IMR-90 (cell line): ENCODE measurements at regions not wholly inside any gene's neighbourhood (a gene's known extent, or its start where the extent isn't known, plus 50 kb on each side); places are given as distances from the start of the nearest gene placed in this dataset.

ENCODE experiments used
- ATAC-seq: fragments of 200-7000 bp; cut with Tn5 transposase; 2 replicates; pipeline ENCODE4 v1.9.1; 2020; ENCODE audit warnings: low read depth, mild to moderate bottlenecking, moderate library complexity
- BruUV-seq: library from RNA; stranded (reverse); fragments of 400-500 nt; replicated peaks from 2 replicates; lab custom pipeline; 2021; lab: Mats Ljungman, UMichigan
- CTCF ChIA-PET: fragments of 300-600 bp; formaldehyde crosslinking; extraction: SDS; loops from one replicate; lab custom pipeline; 2021; ENCODE audit warnings: antibody characterized with exemption; lab: Yijun Ruan, JAX
- POLR2A ChIA-PET: fragments of 300-600 bp; sonication (Branson Sonifier 250); formaldehyde crosslinking; loops from one replicate; lab custom pipeline; 2022; ENCODE audit warnings: antibody characterized with exemption; ENCODE audit not compliant: unreplicated experiment; lab: Charles Lee
- DNase-seq: peaks from one replicate; pipeline ENCODE4 v3.0.0; 2013
- H2AFZ ChIP-seq: replicated peaks from 2 replicates; pipeline ENCODE3; 2013; ENCODE audit warnings: low read length, mild to moderate bottlenecking; ENCODE audit not compliant: poor library complexity
- H2AK5ac ChIP-seq: 2 replicates; pipeline ENCODE4 v1.6.1; 2013; ENCODE audit warnings: low read depth, low read length, inconsistent platforms
- H2AK9ac ChIP-seq: replicated peaks from 2 replicates; pipeline ENCODE3; 2013; ENCODE audit warnings: mild to moderate bottlenecking, low read depth, low read length, moderate library complexity; ENCODE audit not compliant: poor library complexity
- H2BK120ac ChIP-seq: 2 replicates; pipeline ENCODE4 v1.6.1; 2013; ENCODE audit warnings: low read depth, low read length, inconsistent platforms
- H2BK15ac ChIP-seq: 3 replicates; pipeline ENCODE4 v1.6.1; 2013; ENCODE audit warnings: low read depth, low read length, inconsistent platforms
- H2BK20ac ChIP-seq: 2 replicates; pipeline ENCODE4 v1.6.1; 2013; ENCODE audit warnings: low read depth, mild to moderate bottlenecking, inconsistent platforms, low read length, moderate library complexity
- H2BK5ac ChIP-seq: 2 replicates; pipeline ENCODE4 v1.6.1; 2013; ENCODE audit warnings: mild to moderate bottlenecking, low read depth, low read length, inconsistent platforms; ENCODE audit not compliant: poor library complexity, severe bottlenecking
- H3K14ac ChIP-seq: replicated peaks from 2 replicates; pipeline ENCODE4 v1.6.1; 2013; ENCODE audit warnings: low read depth, low read length, inconsistent platforms
- H3K18ac ChIP-seq: 2 replicates; pipeline ENCODE4 v1.6.1; 2013; ENCODE audit warnings: low read depth, low read length, control low read depth
- H3K23ac ChIP-seq: 2 replicates; pipeline ENCODE4 v1.6.1; 2013; ENCODE audit warnings: low read depth, low read length, inconsistent platforms
- H3K27ac ChIP-seq: 2 replicates; pipeline ENCODE4 v1.5.1; 2013; ENCODE audit warnings: mild to moderate bottlenecking, control low read depth, low read length; ENCODE audit not compliant: insufficient read depth
- H3K27me3 ChIP-seq: 2 replicates; pipeline ENCODE4 v1.6.1; 2013; ENCODE audit warnings: low read length; ENCODE audit not compliant: control insufficient read depth, insufficient read depth
- H3K36me3 ChIP-seq: 2 replicates; pipeline ENCODE4 v1.6.1; 2013; ENCODE audit warnings: low read length, mixed read lengths; ENCODE audit not compliant: control insufficient read depth, insufficient read depth
- H3K4ac ChIP-seq: 2 replicates; pipeline ENCODE4 v1.6.1; 2013; ENCODE audit warnings: low read depth, low read length, inconsistent platforms
- H3K4me1 ChIP-seq: 2 replicates; pipeline ENCODE4 v1.6.1; 2013; ENCODE audit warnings: low read length, mixed read lengths; ENCODE audit not compliant: control insufficient read depth, insufficient read depth
- H3K4me2 ChIP-seq: 2 replicates; pipeline ENCODE4 v1.6.1; 2013; ENCODE audit warnings: low read depth, mild to moderate bottlenecking, control low read depth, low read length, moderate library complexity
- H3K4me3 ChIP-seq: 2 replicates; pipeline ENCODE4 v1.5.1; 2013; ENCODE audit warnings: low read depth, mild to moderate bottlenecking, control low read depth, low read length, moderate library complexity; ENCODE audit not compliant: insufficient read depth
- H3K56ac ChIP-seq: 2 replicates; pipeline ENCODE4 v1.6.1; 2013; ENCODE audit warnings: low read length, inconsistent platforms; ENCODE audit not compliant: insufficient read depth; ENCODE audit errors: extremely low read depth
- H3K79me1 ChIP-seq, 2 experiments: 2 replicates each; pipeline ENCODE4 v1.6.1; 2013; ENCODE audit warnings: low read length in 2 of 2, inconsistent platforms in 1 of 2, low read depth in 1 of 2
- H3K9ac ChIP-seq: 2 replicates; pipeline ENCODE4 v1.6.1; 2013; ENCODE audit warnings: low read depth, low read length, control low read depth
- H3K9me1 ChIP-seq: 2 replicates; pipeline ENCODE4 v1.6.1; 2013; ENCODE audit warnings: low read length, inconsistent platforms; ENCODE audit not compliant: insufficient read depth
- H3K9me3 ChIP-seq: 2 replicates; pipeline ENCODE4 v1.6.1; 2013; ENCODE audit warnings: low read length; ENCODE audit not compliant: control insufficient read depth, insufficient read depth
- H4K20me1 ChIP-seq: 2 replicates; pipeline ENCODE4 v1.6.1; 2013; ENCODE audit warnings: low read length, inconsistent platforms; ENCODE audit not compliant: insufficient read depth
- H4K5ac ChIP-seq: 2 replicates; pipeline ENCODE4 v1.6.1; 2013; ENCODE audit warnings: mild to moderate bottlenecking, low read depth, low read length, control low read depth
- H4K8ac ChIP-seq, 2 experiments: 2 replicates each; pipeline ENCODE4 v1.6.1; 2013; ENCODE audit warnings: low read depth in 2 of 2, low read length in 2 of 2, control low read depth in 1 of 2, inconsistent platforms in 1 of 2
- H4K91ac ChIP-seq: 2 replicates; pipeline ENCODE4 v1.6.1; 2013; ENCODE audit warnings: low read depth, low read length, inconsistent platforms; ENCODE audit not compliant: insufficient read depth
- BHLHE40 ChIP-seq: fragments of 150-350 bp; IDR thresholded peaks from 2 replicates; pipeline ENCODE4 v1.6.1; 2016; ENCODE audit warnings: mild to moderate bottlenecking, low read depth, low read length
- NFE2L2 ChIP-seq: fragments of 150-350 bp; IDR thresholded peaks from 2 replicates; pipeline ENCODE4 v1.6.1; 2016; ENCODE audit warnings: low read depth, mild to moderate bottlenecking, low read length
- POLR2A ChIP-seq: IDR thresholded peaks from 2 replicates; pipeline ENCODE4 v1.6.1; 2012; ENCODE audit warnings: mild to moderate bottlenecking, low read depth, low read length
- RCOR1 ChIP-seq: IDR thresholded peaks from 2 replicates; pipeline ENCODE4 v1.6.1; 2012; ENCODE audit warnings: mild to moderate bottlenecking, low read length, improper control_type of control experiment; ENCODE audit not compliant: insufficient replicate concordance
- RFX5 ChIP-seq: IDR thresholded peaks from 2 replicates; pipeline ENCODE4 v1.8.0; 2012; ENCODE audit warnings: low read depth, mild to moderate bottlenecking, low read length, moderate library complexity
- USF2 ChIP-seq: fragments of 150-350 bp; IDR thresholded peaks from 2 replicates; pipeline ENCODE4 v1.6.1; 2017; ENCODE audit warnings: mild to moderate bottlenecking, antibody characterized with exemption, low read length, low read depth
- WGBS, 2 experiments: methylation state at CpG; one replicate each; pipeline versions ENCODE4 v1.1.5 to v1.1.7; 2013; ENCODE audit warnings: missing lambda C conversion rate in 2 of 2; ENCODE audit not compliant: insufficient read length in 1 of 2; ENCODE audit errors: extremely low coverage in 2 of 2; 5-methylcytosine and 5-hydroxymethylcytosine counted together
- dilution Hi-C: fragments of 300-500 bp; cut with HindIII; formaldehyde crosslinking; loops from one replicate; pipeline ENCODE4 v1.14.3; 2018; ENCODE audit warnings: low sequenced_read_pairs; ENCODE audit not compliant: unreplicated experiment
- in situ Hi-C: fragments of 300-500 bp; cut with MboI; formaldehyde crosslinking; loops from 3 replicates; pipeline ENCODE4 v1.14.3; 2019; ENCODE audit warnings: low sequenced_read_pairs, inconsistent platforms, mixed read lengths
- intact Hi-C: fragments of 100-400 bp; cut with micrococcal nuclease; formaldehyde crosslinking; loops from 2 replicates; pipeline ENCODE4 v1.10.0; 2022

GRCh38 chr11:25793637-25794036, 538.3 kb upstream of the ANO3 start:
- in situ Hi-C loops, result no loop called here
- 80% methylated on average over 1 of the region's 7 CpGs; no CpG with 5 or more reads in 1 of the 2 experiments for WGBS, 2 experiments
- no peak overlapping the region for H2BK5ac ChIP-seq

More at GRCh38 chr11:25793637-25794036, 538.3 kb upstream of the ANO3 start:
- Histone ChIP-seq H2BK120ac (no peak overlapping the region), H2AK9ac (no peak overlapping the region), H4K5ac (no peak overlapping the region), H3K18ac (no peak overlapping the region), H4K20me1 (no peaks in the 10 kb centered on the region), H3K23ac (no peak overlapping the region), H3K9me3 (no peaks in the 10 kb centered on the region), H3K9ac (no peak overlapping the region), H3K27ac (no peak overlapping the region), H3K4ac (no peak overlapping the region), H3K56ac (no peak overlapping the region), H3K79me1 (no peaks in the 10 kb centered on the region), H3K4me2 (no peak overlapping the region), H3K27me3 (no peaks in the 10 kb centered on the region), H2BK15ac (no peak overlapping the region), H3K4me1 (no peaks in the 10 kb centered on the region), H2AFZ (no peak overlapping the region), H2BK20ac (no peak overlapping the region), H3K36me3 (no peaks in the 10 kb centered on the region), H3K14ac (no peak overlapping the region), H3K4me3 (no peak overlapping the region), H3K9me1 (no peaks in the 10 kb centered on the region), H4K91ac (no peak overlapping the region), H4K8ac (no peak overlapping the region), H2AK5ac (no peak overlapping the region)
- TF ChIP-seq RCOR1 (no peak), POLR2A (no peak), RFX5 (no peak), USF2 (no peak), NFE2L2 (no peak), BHLHE40 (no peak)
- intact Hi-C loops (no loop called here), dilution Hi-C loops (no loop called here)
- no peak for ATAC-seq
- no TSS peak for BruUV-seq
- ChIA-PET POLR2A (no interaction called here), CTCF (no interaction called here)
- no peak for DNase-seq
